ENCODE measurements at regions not wholly inside any gene's neighbourhood (a gene's known extent, or its start where the extent isn't known, plus 50 kb on each side); places are given as distances from the start of the nearest gene placed in this dataset.

DNA sequence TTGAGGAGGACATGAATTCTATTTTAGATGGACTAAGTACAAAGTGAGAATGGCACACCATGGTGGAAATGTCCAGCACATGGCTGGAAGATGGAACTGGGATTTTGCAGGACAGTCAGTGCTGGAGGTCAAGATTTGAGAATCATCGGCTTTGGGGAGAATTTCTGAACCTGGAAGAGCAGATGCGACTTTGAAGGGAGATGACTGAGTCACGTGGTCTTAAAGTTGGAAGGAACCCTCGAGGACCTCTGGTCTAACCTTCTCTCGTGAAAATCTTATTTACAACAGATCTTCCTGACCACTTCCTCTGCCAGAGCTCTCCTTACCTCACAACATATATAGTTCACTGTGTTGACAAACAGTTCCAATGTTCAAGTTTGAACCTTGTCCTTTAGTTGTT, 415.4 kb downstream of the ATP23 start:
- TF ChIP-seq POLR2A (IDR thresholded peaks at IDR 0.05; ENCODE audit: low read depth, low read length) = no peak
- no peak for TF ChIP-seq CEBPB (IDR thresholded peaks at IDR 0.05; ENCODE audit: low read depth, low read length)
- TF ChIP-seq, protein P1, sequence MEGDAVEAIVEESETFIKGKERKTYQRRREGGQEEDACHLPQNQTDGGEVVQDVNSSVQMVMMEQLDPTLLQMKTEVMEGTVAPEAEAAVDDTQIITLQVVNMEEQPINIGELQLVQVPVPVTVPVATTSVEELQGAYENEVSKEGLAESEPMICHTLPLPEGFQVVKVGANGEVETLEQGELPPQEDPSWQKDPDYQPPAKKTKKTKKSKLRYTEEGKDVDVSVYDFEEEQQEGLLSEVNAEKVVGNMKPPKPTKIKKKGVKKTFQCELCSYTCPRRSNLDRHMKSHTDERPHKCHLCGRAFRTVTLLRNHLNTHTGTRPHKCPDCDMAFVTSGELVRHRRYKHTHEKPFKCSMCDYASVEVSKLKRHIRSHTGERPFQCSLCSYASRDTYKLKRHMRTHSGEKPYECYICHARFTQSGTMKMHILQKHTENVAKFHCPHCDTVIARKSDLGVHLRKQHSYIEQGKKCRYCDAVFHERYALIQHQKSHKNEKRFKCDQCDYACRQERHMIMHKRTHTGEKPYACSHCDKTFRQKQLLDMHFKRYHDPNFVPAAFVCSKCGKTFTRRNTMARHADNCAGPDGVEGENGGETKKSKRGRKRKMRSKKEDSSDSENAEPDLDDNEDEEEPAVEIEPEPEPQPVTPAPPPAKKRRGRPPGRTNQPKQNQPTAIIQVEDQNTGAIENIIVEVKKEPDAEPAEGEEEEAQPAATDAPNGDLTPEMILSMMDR (conservative IDR thresholded peaks at IDR 0.05; ENCODE audit: low read depth, low read length) = no peak
- no peak for TF ChIP-seq SMC3 (IDR thresholded peaks at IDR 0.05; ENCODE audit: low read depth, low read length)
- no peak for TF ChIP-seq RAD21 (IDR thresholded peaks at IDR 0.05; ENCODE audit: low read length)
- TF ChIP-seq MAZ (IDR thresholded peaks at IDR 0.05; ENCODE audit: borderline replicate concordance, low read depth, low read length) = no peak
- TF ChIP-seq RFX5 (IDR thresholded peaks at IDR 0.05; ENCODE audit: low read depth, low read length) = no peak
- no peak for TF ChIP-seq CHD1 (IDR thresholded peaks at IDR 0.05; ENCODE audit: low read depth, low read length)
